Smooth muscle cell (in vitro differentiated cells): ENCODE measurements at regions not wholly inside any gene's neighbourhood (a gene's known extent, or its start where the extent isn't known, plus 50 kb on each side); places are given as distances from the start of the nearest gene placed in this dataset.
A peak's percentile ranks its signal among the peaks of the same experiment; 100 is the strongest.
"Not testable (repeated sequence)": the region's sequence is repeated elsewhere in the genome, so short reads cannot be mapped to it uniquely, and the experiment has no call there.

ENCODE experiments used
- DNase-seq: peaks from one replicate; lab custom pipeline; 2025; ENCODE audit not compliant: unreplicated experiment; lab: John Stamatoyannopoulos, UW
- H2AFZ ChIP-seq: fragments of 200-600 bp; sonication (generic); 2 replicates; pipeline ENCODE4 v1.6.0; 2016; ENCODE audit warnings: antibody characterized with exemption, low read depth, mild to moderate bottlenecking
- H3F3A ChIP-seq: fragments of 200-600 bp; sonication (generic); 2 replicates; pipeline ENCODE4 v1.6.0; 2017; ENCODE audit warnings: antibody characterized with exemption, low read depth
- H3K27ac ChIP-seq: fragments of 200-600 bp; sonication (generic); 2 replicates; pipeline ENCODE4 v1.5.1; 2016; ENCODE audit warnings: low read depth, mild to moderate bottlenecking
- H3K27me3 ChIP-seq: fragments of 200-600 bp; sonication (generic); 2 replicates; pipeline ENCODE4 v1.6.1; 2016; ENCODE audit warnings: low read depth, mild to moderate bottlenecking
- H3K36me3 ChIP-seq: fragments of 200-600 bp; sonication (generic); 2 replicates; pipeline ENCODE4 v1.5.1; 2016; ENCODE audit warnings: low read depth
- H3K4me1 ChIP-seq: fragments of 200-600 bp; sonication (generic); 2 replicates; pipeline ENCODE4 v1.5.1; 2016; ENCODE audit warnings: low read depth
- H3K4me2 ChIP-seq: fragments of 200-600 bp; sonication (generic); 2 replicates; pipeline ENCODE4 v1.6.0; 2016; ENCODE audit warnings: mild to moderate bottlenecking
- H3K4me3 ChIP-seq: fragments of 200-600 bp; sonication (generic); 2 replicates; pipeline ENCODE4 v1.5.1; 2016; ENCODE audit warnings: mild to moderate bottlenecking
- H3K79me2 ChIP-seq: fragments of 200-600 bp; sonication (generic); 2 replicates; pipeline ENCODE4 v1.6.0; 2016; ENCODE audit warnings: low read depth, mild to moderate bottlenecking
- H3K9ac ChIP-seq: fragments of 200-600 bp; sonication (generic); 2 replicates; pipeline ENCODE4 v1.6.0; 2016; ENCODE audit warnings: low read depth
- H3K9me3 ChIP-seq: fragments of 200-600 bp; sonication (generic); replicated peaks from 2 replicates; pipeline ENCODE4 v1.5.1; 2016; ENCODE audit warnings: low read depth
- H4K20me1 ChIP-seq: fragments of 200-600 bp; sonication (generic); 2 replicates; pipeline ENCODE4 v1.6.0; 2016; ENCODE audit warnings: low read depth
- WGBS: methylation state at CpG from one replicate; pipeline ENCODE4 v1.1.7; 2016; ENCODE audit warnings: low lambda C conversion rate; 5-methylcytosine and 5-hydroxymethylcytosine counted together
- TF ChIP-seq, protein P1 (sequence below): fragments of 200-600 bp; sonication (generic); IDR thresholded peaks from 2 replicates; pipeline ENCODE4 v1.5.1; 2017; ENCODE audit warnings: borderline replicate concordance, mild to moderate bottlenecking, antibody characterized with exemption; ENCODE audit not compliant: insufficient read depth, poor library complexity, severe bottlenecking

DNA sequence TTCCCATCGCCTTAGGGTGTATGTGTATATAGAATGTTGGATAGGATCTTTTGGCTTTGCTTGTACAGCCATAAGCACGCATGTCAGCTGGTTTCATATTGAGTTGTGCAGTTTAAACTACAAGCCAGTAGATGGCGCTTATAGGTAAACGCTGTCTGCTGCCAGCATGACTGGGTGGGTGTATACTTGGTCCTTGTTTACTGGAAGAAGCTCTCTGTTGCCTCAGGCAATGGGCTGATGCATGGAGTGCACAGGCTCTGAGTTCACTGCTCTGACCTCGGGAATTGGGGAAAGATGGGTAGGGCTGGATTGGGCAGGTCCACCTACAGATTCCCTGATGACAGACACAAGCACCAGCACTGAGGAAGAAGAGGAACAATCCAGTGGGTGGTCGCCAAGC, 831.5 kb downstream of the STIM2 start:
- no peaks in the 10 kb centered on the region for H3K4me1 ChIP-seq
- no peaks in the 10 kb centered on the region for H4K20me1 ChIP-seq
- H3K4me2 ChIP-seq: no peak overlapping the region
- TF ChIP-seq, protein P1, sequence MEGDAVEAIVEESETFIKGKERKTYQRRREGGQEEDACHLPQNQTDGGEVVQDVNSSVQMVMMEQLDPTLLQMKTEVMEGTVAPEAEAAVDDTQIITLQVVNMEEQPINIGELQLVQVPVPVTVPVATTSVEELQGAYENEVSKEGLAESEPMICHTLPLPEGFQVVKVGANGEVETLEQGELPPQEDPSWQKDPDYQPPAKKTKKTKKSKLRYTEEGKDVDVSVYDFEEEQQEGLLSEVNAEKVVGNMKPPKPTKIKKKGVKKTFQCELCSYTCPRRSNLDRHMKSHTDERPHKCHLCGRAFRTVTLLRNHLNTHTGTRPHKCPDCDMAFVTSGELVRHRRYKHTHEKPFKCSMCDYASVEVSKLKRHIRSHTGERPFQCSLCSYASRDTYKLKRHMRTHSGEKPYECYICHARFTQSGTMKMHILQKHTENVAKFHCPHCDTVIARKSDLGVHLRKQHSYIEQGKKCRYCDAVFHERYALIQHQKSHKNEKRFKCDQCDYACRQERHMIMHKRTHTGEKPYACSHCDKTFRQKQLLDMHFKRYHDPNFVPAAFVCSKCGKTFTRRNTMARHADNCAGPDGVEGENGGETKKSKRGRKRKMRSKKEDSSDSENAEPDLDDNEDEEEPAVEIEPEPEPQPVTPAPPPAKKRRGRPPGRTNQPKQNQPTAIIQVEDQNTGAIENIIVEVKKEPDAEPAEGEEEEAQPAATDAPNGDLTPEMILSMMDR: peak; percentile 56
- H2AFZ ChIP-seq: no peak overlapping the region
- H3K9ac ChIP-seq: no peak overlapping the region
- no peak overlapping the region for H3K27ac ChIP-seq
- H3K9me3 ChIP-seq: no peaks in the 10 kb centered on the region
- no peaks in the 10 kb centered on the region for H3K27me3 ChIP-seq
- 35% methylated on average over 6 of the region's 6 CpGs for WGBS
- DNase-seq: no peak
- no peak overlapping the region for H3K4me3 ChIP-seq
- H3F3A ChIP-seq: no peaks in the 10 kb centered on the region
- no peaks in the 10 kb centered on the region for H3K79me2 ChIP-seq
- no peaks in the 10 kb centered on the region for H3K36me3 ChIP-seq

DNA sequence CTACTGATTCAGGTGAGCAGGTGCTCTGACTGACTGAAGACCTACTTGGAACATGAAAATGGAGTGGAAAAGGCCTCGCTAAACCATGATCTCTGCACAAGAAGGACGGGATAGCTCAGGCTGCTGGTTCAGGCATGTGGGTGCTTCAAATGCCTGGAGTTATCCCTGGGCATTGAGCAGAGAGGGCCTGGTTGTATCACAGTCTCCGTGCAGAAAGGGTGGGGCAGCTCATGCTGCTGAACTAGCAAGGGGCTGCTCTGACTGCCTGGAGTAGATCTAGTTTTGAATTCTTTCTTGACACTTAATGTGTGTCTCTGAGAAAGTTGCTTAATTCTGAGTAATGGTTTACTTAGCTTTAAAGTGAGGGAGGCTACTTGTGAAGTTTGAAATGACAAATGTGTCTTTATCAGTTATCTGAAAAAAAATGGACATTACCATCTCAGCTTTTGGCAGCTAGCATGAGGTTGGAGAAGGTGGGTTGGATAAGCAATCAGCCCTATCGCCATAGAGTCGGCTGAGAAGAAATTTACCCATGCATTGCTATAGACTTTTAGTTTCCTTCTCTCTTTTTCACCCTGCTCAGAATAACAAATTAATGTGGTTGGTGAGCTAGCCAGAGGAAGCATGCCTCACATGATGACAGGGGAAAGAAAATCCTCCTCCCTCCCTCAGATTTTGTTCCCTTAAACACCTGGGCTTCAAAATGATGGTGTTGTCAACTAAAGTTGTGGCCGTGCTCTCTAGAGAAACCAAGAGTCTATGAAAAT, 832.4 kb downstream of the STIM2 start:
- no peak overlapping the region for H3K4me3 ChIP-seq
- H4K20me1 ChIP-seq: no peaks in the 10 kb centered on the region
- no peaks in the 10 kb centered on the region for H3F3A ChIP-seq
- H3K4me1 ChIP-seq: no peaks in the 10 kb centered on the region
- H3K36me3 ChIP-seq: no peaks in the 10 kb centered on the region
- DNase-seq: no peak
- 72% methylated on average over 6 of the region's 6 CpGs for WGBS
- H3K27me3 ChIP-seq: no peaks in the 10 kb centered on the region
- no peak overlapping the region for H3K4me2 ChIP-seq
- H2AFZ ChIP-seq: no peak overlapping the region
- H3K79me2 ChIP-seq: no peaks in the 10 kb centered on the region
- H3K9ac ChIP-seq: no peak overlapping the region
- H3K9me3 ChIP-seq: no peaks in the 10 kb centered on the region
- TF ChIP-seq, protein P1: no peak
- no peak overlapping the region for H3K27ac ChIP-seq

DNA sequence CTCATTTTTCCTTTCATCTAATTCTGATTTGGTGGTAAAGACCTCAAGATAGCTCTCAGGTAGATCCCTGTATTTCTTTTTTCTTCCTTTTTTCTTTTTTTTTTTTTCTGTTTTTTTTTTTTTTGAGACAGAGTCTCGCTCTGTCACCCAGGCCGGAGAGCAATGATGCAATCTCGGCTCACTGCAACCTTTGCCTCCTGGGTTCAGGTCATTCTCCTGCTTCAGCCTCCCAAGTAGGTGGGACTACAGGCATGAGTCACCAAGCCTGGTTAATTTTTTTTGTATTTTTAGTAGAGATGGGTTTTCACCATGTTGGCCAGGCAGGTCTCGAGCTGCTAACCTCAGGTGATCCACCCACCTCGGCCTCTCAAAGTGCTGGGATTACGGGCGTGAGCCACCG, 835.6 kb downstream of the STIM2 start:
- not testable (repeated sequence) for H4K20me1 ChIP-seq, H3K4me3 ChIP-seq, H2AFZ ChIP-seq, H3K9ac ChIP-seq, H3K27me3 ChIP-seq, H3K4me1 ChIP-seq, H3F3A ChIP-seq, H3K36me3 ChIP-seq, H3K27ac ChIP-seq, H3K79me2 ChIP-seq, DNase-seq, H3K9me3 ChIP-seq, H3K4me2 ChIP-seq
- 96% methylated on average over 8 of the region's 8 CpGs for WGBS

DNA sequence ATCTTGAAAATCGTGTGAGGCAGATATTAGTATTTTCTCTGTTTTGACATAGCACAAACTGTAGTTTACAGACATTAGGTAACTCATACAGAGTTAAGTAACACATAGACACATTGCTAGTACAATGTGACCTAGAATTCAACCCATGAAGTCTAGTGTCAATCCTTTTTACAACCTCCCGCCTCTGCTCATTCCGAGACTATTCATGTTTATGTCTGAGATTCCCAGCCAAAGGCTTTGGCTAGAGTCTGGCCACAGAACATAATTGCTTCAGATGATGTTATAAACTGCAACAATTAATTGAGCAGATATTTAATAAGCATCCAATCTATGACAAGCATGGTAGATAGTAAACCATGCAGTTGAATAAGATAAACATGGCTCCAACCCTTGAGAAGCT, 841.0 kb downstream of the STIM2 start:
- H2AFZ ChIP-seq: peak overlapping the region; percentile 20
- H3K4me3 ChIP-seq: no peak overlapping the region
- WGBS: 36% methylated on average over 3 of the region's 3 CpGs
- H3K9me3 ChIP-seq: no peaks in the 10 kb centered on the region
- no peaks in the 10 kb centered on the region for H3K27me3 ChIP-seq
- TF ChIP-seq, protein P1: no peak
- DNase-seq: no peak
- no peaks in the 10 kb centered on the region for H4K20me1 ChIP-seq
- H3F3A ChIP-seq: no peaks in the 10 kb centered on the region
- peak overlapping the region; percentile 88 for H3K9ac ChIP-seq
- no peaks in the 10 kb centered on the region for H3K36me3 ChIP-seq
- H3K4me2 ChIP-seq: peak overlapping the region; percentile 62
- peaks cover 8% of the 10 kb centered on the region for H3K4me1 ChIP-seq
- peak overlapping the region; percentile 95 for H3K27ac ChIP-seq
- H3K79me2 ChIP-seq: no peaks in the 10 kb centered on the region
